ENCODE measurements at regions not wholly inside any gene's neighbourhood (a gene's known extent, or its start where the extent isn't known, plus 50 kb on each side); places are given as distances from the start of the nearest gene placed in this dataset.

- no peak for ATAC-seq
- no peak overlapping the region for H3K4me2 ChIP-seq (ENCODE audit: low read length)
- BruUV-seq (replicated peaks) = no TSS peak
- no peak overlapping the region for H3K4me3 ChIP-seq (ENCODE audit: low read length)
- no peaks in the 10 kb centered on the region for H4K20me1 ChIP-seq (ENCODE audit: low read length)
- ChIA-PET POLR2A (ENCODE audit: unreplicated experiment) (no interaction called here), CTCF (no interaction called here)
- H3K9ac ChIP-seq (ENCODE audit: low read length) = no peak overlapping the region
- no peak for DNase-seq
- H2AFZ ChIP-seq (ENCODE audit: low read length) = no peak overlapping the region
- H3K79me2 ChIP-seq (ENCODE audit: low read length) = no peaks in the 10 kb centered on the region
- no peaks in the 10 kb centered on the region for H3K9me2 ChIP-seq (replicated peaks; ENCODE audit: low read length)
- H3K9me3 ChIP-seq (ENCODE audit: low read length) = no peaks in the 10 kb centered on the region
- no peaks in the 10 kb centered on the region for H3K27me3 ChIP-seq (ENCODE audit: low read length)
- H3K36me3 ChIP-seq (ENCODE audit: low read depth, low read length) = no peaks in the 10 kb centered on the region
- intact Hi-C loops (cut with micrococcal nuclease) = no loop called here
- no peaks in the 10 kb centered on the region for H3K4me1 ChIP-seq (ENCODE audit: insufficient read depth, low read length)
- no peak for TF ChIP-seq EZH2 (IDR thresholded peaks at IDR 0.05; ENCODE audit: low read length, unreplicated experiment)
- TF ChIP-seq EZH2phosphoT487 (IDR thresholded peaks at IDR 0.05; ENCODE audit: borderline replicate concordance, low read length) = no peak
- TF ChIP-seq CTCF (conservative IDR thresholded peaks at IDR 0.05; ENCODE audit: low read depth, low read length) = no peak
- no peak overlapping the region for H3K27ac ChIP-seq (ENCODE audit: low read length)
- H3F3A ChIP-seq (ENCODE audit: low read length, unreplicated experiment) = no peaks in the 10 kb centered on the region
Observed at GRCh38 chrX:114073926-114074325, 510.0 kb upstream of the HTR2C start.

GRCh38 chrX:114071412-114071811 is 512.5 kb upstream of the HTR2C start:
- no peaks in the 10 kb centered on the region for H3K79me2 ChIP-seq (ENCODE audit: low read length)
- intact Hi-C loops (cut with micrococcal nuclease) = no loop called here
- H3K36me3 ChIP-seq (ENCODE audit: low read depth, low read length) = no peaks in the 10 kb centered on the region
- no TSS peak for BruUV-seq (replicated peaks)
- H3K9me3 ChIP-seq (ENCODE audit: low read length) = no peaks in the 10 kb centered on the region
- DNase-seq (no peak), ATAC-seq (no peak)
- TF ChIP-seq CTCF (conservative IDR thresholded peaks at IDR 0.05; ENCODE audit: low read depth, low read length) = no peak
- TF ChIP-seq EZH2 (IDR thresholded peaks at IDR 0.05; ENCODE audit: low read length, unreplicated experiment) = no peak
- TF ChIP-seq EZH2phosphoT487 (IDR thresholded peaks at IDR 0.05; ENCODE audit: borderline replicate concordance, low read length) = no peak
- no peaks in the 10 kb centered on the region for H3F3A ChIP-seq (ENCODE audit: low read length, unreplicated experiment)
- H2AFZ ChIP-seq (ENCODE audit: low read length) = no peak overlapping the region
- POLR2A ChIA-PET (ENCODE audit: unreplicated experiment) = no interaction called here
- CTCF ChIA-PET = no interaction called here
- H3K27ac ChIP-seq (ENCODE audit: low read length) = no peak overlapping the region
- no peak overlapping the region for H3K9ac ChIP-seq (ENCODE audit: low read length)
- H3K4me3 ChIP-seq (ENCODE audit: low read length) = no peak overlapping the region
- H3K4me2 ChIP-seq (ENCODE audit: low read length) = no peak overlapping the region
- no peaks in the 10 kb centered on the region for H3K9me2 ChIP-seq (replicated peaks; ENCODE audit: low read length)
- H3K4me1 ChIP-seq (ENCODE audit: insufficient read depth, low read length) = no peaks in the 10 kb centered on the region
- no peaks in the 10 kb centered on the region for H4K20me1 ChIP-seq (ENCODE audit: low read length)
- H3K27me3 ChIP-seq (ENCODE audit: low read length) = no peaks in the 10 kb centered on the region

- H2AFZ ChIP-seq (ENCODE audit: low read length) = no peak overlapping the region
- intact Hi-C loops (cut with micrococcal nuclease) = no loop called here
- no peak overlapping the region for H3K9ac ChIP-seq (ENCODE audit: low read length)
- H4K20me1 ChIP-seq (ENCODE audit: low read length) = no peaks in the 10 kb centered on the region
- no peak overlapping the region for H3K4me3 ChIP-seq (ENCODE audit: low read length)
- ChIA-PET CTCF (no interaction called here), POLR2A (ENCODE audit: unreplicated experiment) (no interaction called here)
- no peak overlapping the region for H3K4me2 ChIP-seq (ENCODE audit: low read length)
- H3K79me2 ChIP-seq (ENCODE audit: low read length) = no peaks in the 10 kb centered on the region
- H3K27ac ChIP-seq (ENCODE audit: low read length) = no peak overlapping the region
- no TSS peak for BruUV-seq (replicated peaks)
- DNase-seq (no peak), ATAC-seq (no peak)
- no peaks in the 10 kb centered on the region for H3K36me3 ChIP-seq (ENCODE audit: low read depth, low read length)
- H3K27me3 ChIP-seq (ENCODE audit: low read length) = no peaks in the 10 kb centered on the region
- H3K9me3 ChIP-seq (ENCODE audit: low read length) = no peaks in the 10 kb centered on the region
- no peak for TF ChIP-seq EZH2 (IDR thresholded peaks at IDR 0.05; ENCODE audit: low read length, unreplicated experiment)
- no peak for TF ChIP-seq CTCF (conservative IDR thresholded peaks at IDR 0.05; ENCODE audit: low read depth, low read length)
- no peak for TF ChIP-seq EZH2phosphoT487 (IDR thresholded peaks at IDR 0.05; ENCODE audit: borderline replicate concordance, low read length)
- H3F3A ChIP-seq (ENCODE audit: low read length, unreplicated experiment) = no peaks in the 10 kb centered on the region
- H3K4me1 ChIP-seq (ENCODE audit: insufficient read depth, low read length) = no peaks in the 10 kb centered on the region
- no peaks in the 10 kb centered on the region for H3K9me2 ChIP-seq (replicated peaks; ENCODE audit: low read length)
Observed at GRCh38 chrX:114065577-114066223, 518.2 kb upstream of the HTR2C start.
